Right cardiac atrium (tissue), 5 donors: ENCODE measurements at regions not wholly inside any gene's neighbourhood (a gene's known extent, or its start where the extent isn't known, plus 50 kb on each side); places are given as distances from the start of the nearest gene placed in this dataset.

Source experiments
- ATAC-seq, 2 donors: fragments of 200-7000 bp; cut with Tn5 transposase; one replicate each; pipeline versions ENCODE4 v1.8.0 to v1.9.1; 2020; ENCODE audit warnings: moderate library complexity in 2 of 2, mild to moderate bottlenecking in 1 of 2
- DNase-seq, 3 donors: peaks; one replicate each; pipeline ENCODE4 v3.0.0-alpha.2; 2020
- H3K27ac ChIP-seq: one replicate; pipeline ENCODE4 v1.5.1; 2013; ENCODE audit warnings: mild to moderate bottlenecking, low read length, control low read depth, moderate library complexity
- H3K27me3 ChIP-seq: one replicate; pipeline ENCODE4 v1.6.1; 2013; ENCODE audit not compliant: control insufficient read depth, insufficient read depth
- H3K4me1 ChIP-seq: one replicate; pipeline ENCODE4 v1.6.1; 2013; ENCODE audit warnings: low read length; ENCODE audit not compliant: control insufficient read depth, insufficient read depth
- H3K4me3 ChIP-seq: one replicate; pipeline ENCODE4 v1.5.1; 2013; ENCODE audit warnings: low read length, control low read depth
- H3K9me3 ChIP-seq: one replicate; pipeline ENCODE4 v1.6.1; 2013; ENCODE audit warnings: low read length; ENCODE audit not compliant: control insufficient read depth
- WGBS: extraction: QIAGEN DNeasy Blood & Tissue Kit; methylation state at CpG from one replicate; pipeline ENCODE4 v1.1.7; 2013; 5-methylcytosine and 5-hydroxymethylcytosine counted together
- intact Hi-C, 4 donors: fragments of 100-400 bp; cut with DNase I; formaldehyde crosslinking; loops; one replicate each; pipeline versions ENCODE4 v1.11.0 to v1.14.0; 2022 to 2023
- donor health status: healthy with polysubstance abuse.
- donor health status: DM: no; HTN: yes; CAD: no.
- donor health status: DM: no; HTN: no; CAD: no.
- donor health status: DM: no; HTN: yes; CAD: no; lungs with severe emphysema.
- donor health status: DM: yes; HTN: yes; CAD: no.

GRCh38 chr7:46256870-46257661 is 336.0 kb upstream of the IGFBP3 start:
- ATAC-seq (no peak), DNase-seq (no peak)
- H3K9me3 ChIP-seq = peaks cover 4% of the 10 kb centered on the region
- H3K27ac ChIP-seq = no peak overlapping the region
- 66% methylated on average over 8 of the region's 8 CpGs for WGBS
- H3K4me1 ChIP-seq = no peaks in the 10 kb centered on the region
- intact Hi-C loops = no loop called here
- no peak overlapping the region for H3K4me3 ChIP-seq
- H3K27me3 ChIP-seq = no peaks in the 10 kb centered on the region

- ATAC-seq (no peak), DNase-seq (no peak)
- WGBS = 91% methylated on average over 1 of the region's 1 CpG
- intact Hi-C loops = no loop called here
- Histone ChIP-seq H3K4me1 (no peaks in the 10 kb centered on the region), H3K4me3 (no peak overlapping the region), H3K9me3 (no peaks in the 10 kb centered on the region), H3K27ac (no peak overlapping the region), H3K27me3 (no peaks in the 10 kb centered on the region)
Measured at GRCh38 chr7:46253520-46253919, 332.4 kb upstream of the IGFBP3 start.

GRCh38 chr7:46247664-46248063 is 326.6 kb upstream of the IGFBP3 start:
- no peak for ATAC-seq
- no peaks in the 10 kb centered on the region for H3K9me3 ChIP-seq
- H3K27me3 ChIP-seq = no peaks in the 10 kb centered on the region
- 87% methylated on average over 1 of the region's 1 CpG for WGBS
- H3K4me1 ChIP-seq = no peaks in the 10 kb centered on the region
- DNase-seq = no peak
- intact Hi-C loops = no loop called here
- no peak overlapping the region for H3K4me3 ChIP-seq
- H3K27ac ChIP-seq = no peak overlapping the region

GRCh38 chr7:46245586-46246111 is 324.6 kb upstream of the IGFBP3 start:
- no peaks in the 10 kb centered on the region for H3K4me1 ChIP-seq
- H3K27me3 ChIP-seq = no peaks in the 10 kb centered on the region
- ATAC-seq (no peak), DNase-seq (no peak)
- intact Hi-C loops = no loop called here
- no peak overlapping the region for H3K27ac ChIP-seq
- no peak overlapping the region for H3K4me3 ChIP-seq
- WGBS = 68% methylated on average over 4 of the region's 4 CpGs
- no peaks in the 10 kb centered on the region for H3K9me3 ChIP-seq

- Histone ChIP-seq H3K4me3 (no peak overlapping the region), H3K9me3 (no peaks in the 10 kb centered on the region), H3K4me1 (no peaks in the 10 kb centered on the region), H3K27ac (no peak overlapping the region), H3K27me3 (no peaks in the 10 kb centered on the region)
- DNase-seq (no peak), ATAC-seq (no peak)
- WGBS = 93% methylated on average over 2 of the region's 2 CpGs
- intact Hi-C loops = no loop called here
Measured at GRCh38 chr7:46244757-46245156, 323.7 kb upstream of the IGFBP3 start.

- intact Hi-C loops = no loop called here
- no peaks in the 10 kb centered on the region for H3K27me3 ChIP-seq
- ATAC-seq (no peak), DNase-seq (no peak)
- no peak overlapping the region for H3K4me3 ChIP-seq
- 53% methylated on average over 1 of the region's 1 CpG for WGBS
- no peak overlapping the region for H3K27ac ChIP-seq
- H3K4me1 ChIP-seq = no peaks in the 10 kb centered on the region
- no peaks in the 10 kb centered on the region for H3K9me3 ChIP-seq
Measured at GRCh38 chr7:46243406-46243805, 322.3 kb upstream of the IGFBP3 start.

GRCh38 chr7:46239846-46240245 is 318.8 kb upstream of the IGFBP3 start:
- no peaks in the 10 kb centered on the region for H3K9me3 ChIP-seq
- intact Hi-C loops = no loop called here
- no peak overlapping the region for H3K4me3 ChIP-seq
- H3K27me3 ChIP-seq = no peaks in the 10 kb centered on the region
- 94% methylated on average over 5 of the region's 5 CpGs for WGBS
- no peak for ATAC-seq
- H3K4me1 ChIP-seq = no peaks in the 10 kb centered on the region
- no peak overlapping the region for H3K27ac ChIP-seq
- no peak for DNase-seq

- ATAC-seq = no peak
- 56% methylated on average over 1 of the region's 1 CpG for WGBS
- no peak for DNase-seq
- Histone ChIP-seq H3K27ac (no peak overlapping the region), H3K4me1 (no peaks in the 10 kb centered on the region), H3K4me3 (no peak overlapping the region), H3K9me3 (no peaks in the 10 kb centered on the region), H3K27me3 (no peaks in the 10 kb centered on the region)
- intact Hi-C loops = no loop called here
Measured at GRCh38 chr7:46237466-46237865, 316.4 kb upstream of the IGFBP3 start.

GRCh38 chr7:46233585-46234329 is 312.7 kb upstream of the IGFBP3 start:
- Histone ChIP-seq H3K4me3 (no peak overlapping the region), H3K27ac (no peak overlapping the region), H3K4me1 (no peaks in the 10 kb centered on the region), H3K9me3 (no peaks in the 10 kb centered on the region), H3K27me3 (no peaks in the 10 kb centered on the region)
- no peak for ATAC-seq
- DNase-seq = no peak
- intact Hi-C loops = no loop called here
- WGBS = 89% methylated on average over 1 of the region's 1 CpG

- ATAC-seq (no peak), DNase-seq (no peak)
- Histone ChIP-seq H3K9me3 (no peaks in the 10 kb centered on the region), H3K27me3 (no peaks in the 10 kb centered on the region), H3K4me1 (no peaks in the 10 kb centered on the region), H3K4me3 (no peak overlapping the region), H3K27ac (no peak overlapping the region)
- intact Hi-C loops = no loop called here
Measured at GRCh38 chr7:46230990-46231305, 309.9 kb upstream of the IGFBP3 start.

- ATAC-seq = no peak
- H3K27ac ChIP-seq = no peak overlapping the region
- no peaks in the 10 kb centered on the region for H3K9me3 ChIP-seq
- no peak overlapping the region for H3K4me3 ChIP-seq
- H3K4me1 ChIP-seq = no peaks in the 10 kb centered on the region
- DNase-seq = no peak
- intact Hi-C loops = no loop called here
- H3K27me3 ChIP-seq = no peaks in the 10 kb centered on the region
- WGBS = 62% methylated on average over 3 of the region's 3 CpGs
Measured at GRCh38 chr7:46230298-46230989, 309.4 kb upstream of the IGFBP3 start.
